HepG2 (cell line): ENCODE measurements at regions not wholly inside any gene's neighbourhood (a gene's known extent, or its start where the extent isn't known, plus 50 kb on each side); places are given as distances from the start of the nearest gene placed in this dataset.

Experiments
- BCL6 ChIP-seq: IDR thresholded peaks from 2 replicates; pipeline ENCODE4 v1.6.1; 2016; ENCODE audit warnings: missing genetic modification reagents, missing compliant biosample characterization
- HDAC1 ChIP-seq: sonication (generic); formaldehyde crosslinking; IDR thresholded peaks from 2 replicates; pipeline ENCODE4 v1.5.1; 2020; ENCODE audit warnings: mild to moderate bottlenecking, missing genetic modification reagents
- HNF4A ChIP-seq: sonication (generic); formaldehyde crosslinking; IDR thresholded peaks from 2 replicates; pipeline ENCODE4 v1.4.0; 2020; ENCODE audit warnings: missing genetic modification reagents
- HOXA9 ChIP-seq: sonication (generic); formaldehyde crosslinking; IDR thresholded peaks from 2 replicates; pipeline ENCODE4 v1.8.1; 2022; ENCODE audit warnings: missing genetic modification reagents, mild to moderate bottlenecking, moderate library complexity, borderline replicate concordance
- IRF1 ChIP-seq: sonication (generic); formaldehyde crosslinking; IDR thresholded peaks from 2 replicates; pipeline ENCODE4 v1.4.0; 2020; ENCODE audit warnings: low read depth, mild to moderate bottlenecking, missing genetic modification reagents
- KLF9 ChIP-seq: IDR thresholded peaks from 2 replicates; pipeline ENCODE4 v1.6.1; 2016; ENCODE audit warnings: low read depth
- MED1 ChIP-seq: sonication (generic); formaldehyde crosslinking; IDR thresholded peaks from 2 replicates; pipeline ENCODE4 v1.4.0; 2020; ENCODE audit warnings: missing genetic modification reagents
- NCOA5 ChIP-seq: sonication (generic); formaldehyde crosslinking; IDR thresholded peaks from 2 replicates; pipeline ENCODE4 v1.4.0; 2020; ENCODE audit warnings: missing genetic modification reagents
- NR2F6 ChIP-seq, 2 experiments: IDR thresholded peaks; 2 replicates each; pipeline ENCODE4 v1.6.1; 2016; ENCODE audit warnings: antibody characterized with exemption in 1 of 2, mild to moderate bottlenecking in 1 of 2
- PITX1 ChIP-seq: sonication (generic); formaldehyde crosslinking; IDR thresholded peaks from 2 replicates; pipeline ENCODE4 v1.5.1; 2020; ENCODE audit warnings: mild to moderate bottlenecking, missing genetic modification reagents
- POLR2AphosphoS5 ChIP-seq: IDR thresholded peaks from 2 replicates; pipeline ENCODE4 v1.6.1; 2012; ENCODE audit warnings: low read depth, low read length
- RXRB ChIP-seq: IDR thresholded peaks from 2 replicates; pipeline ENCODE4 v1.6.1; 2016; ENCODE audit warnings: borderline replicate concordance, missing genetic modification reagents, missing compliant biosample characterization
- SNAPC5 ChIP-seq: sonication (generic); formaldehyde crosslinking; IDR thresholded peaks from 2 replicates; pipeline ENCODE4 v1.8.1; 2023; ENCODE audit warnings: mild to moderate bottlenecking, missing genetic modification reagents, borderline replicate concordance
- SYNCRIP ChIP-seq: fragments of 200-400 bp; formaldehyde crosslinking; IDR thresholded peaks from 2 replicates; pipeline ENCODE4 v1.6.1; 2018; ENCODE audit warnings: mild to moderate bottlenecking, low read depth, low read length; ENCODE audit not compliant: insufficient read depth
- TCF12 ChIP-seq, 2 experiments: fragments of 450-650 bp in 1 of 2; sonication (generic) in 1 of 2; formaldehyde crosslinking in 1 of 2; IDR thresholded peaks; 2 replicates each; pipeline versions ENCODE4 v1.6.1 to v1.8.0; 2017 to 2022; ENCODE audit warnings: antibody characterized with exemption in 1 of 2, mild to moderate bottlenecking in 1 of 2, missing genetic modification reagents in 1 of 2, moderate library complexity in 1 of 2
- ZFYVE20 ChIP-seq: sonication (generic); formaldehyde crosslinking; IDR thresholded peaks from 2 replicates; pipeline ENCODE4 v1.8.0; 2023; ENCODE audit warnings: low read depth, mild to moderate bottlenecking, moderate library complexity, missing genetic modification reagents, borderline replicate concordance
- ZIK1 ChIP-seq: sonication (generic); formaldehyde crosslinking; IDR thresholded peaks from 2 replicates; pipeline ENCODE4 v1.5.0; 2020; ENCODE audit warnings: mild to moderate bottlenecking, low read depth, missing genetic modification reagents, borderline replicate concordance
- ZNF251 ChIP-seq: sonication (generic); formaldehyde crosslinking; IDR thresholded peaks from 2 replicates; pipeline ENCODE4 v1.9.0; 2021; ENCODE audit warnings: mild to moderate bottlenecking, missing genetic modification reagents
- ZNF644 ChIP-seq: IDR thresholded peaks from 2 replicates; pipeline ENCODE4 v1.6.1; 2016; ENCODE audit warnings: low read depth
- TF ChIP-seq, protein P1 (sequence below): sonication (generic); formaldehyde crosslinking; IDR thresholded peaks from 2 replicates; pipeline ENCODE4 v1.8.0; 2023; ENCODE audit warnings: mild to moderate bottlenecking, missing genetic modification reagents
- TF ChIP-seq, protein P2 (sequence below): sonication (generic); formaldehyde crosslinking; conservative IDR thresholded peaks from 2 replicates; pipeline ENCODE4 v1.4.0; 2020; ENCODE audit warnings: mild to moderate bottlenecking, missing genetic modification reagents, moderate library complexity
- TF ChIP-seq, protein P3 (sequence below): sonication (generic); formaldehyde crosslinking; IDR thresholded peaks from 2 replicates; pipeline ENCODE4 v1.4.0; 2020; ENCODE audit warnings: missing genetic modification reagents

DNA sequence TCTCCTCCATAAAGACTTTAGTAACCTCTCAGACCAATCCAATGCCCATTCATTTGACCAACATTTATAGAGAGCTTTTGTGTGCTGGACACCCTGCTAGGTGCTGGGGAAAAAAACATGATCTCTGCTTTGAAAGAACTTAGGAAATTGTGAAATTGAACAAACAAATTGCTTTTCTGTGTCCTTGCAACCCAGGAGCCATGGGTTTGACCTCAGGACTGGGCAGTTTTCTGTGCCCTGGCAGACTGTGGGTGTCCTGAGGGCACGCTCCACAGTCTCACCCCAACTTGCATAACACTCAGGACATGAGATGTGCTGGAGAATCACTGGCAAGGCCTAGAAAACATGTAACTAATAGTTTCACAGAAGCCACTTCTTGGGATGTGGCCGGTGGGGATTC, 429.1 kb upstream of the ZMIZ1 start (continued):
- TF ChIP-seq, protein P1, sequence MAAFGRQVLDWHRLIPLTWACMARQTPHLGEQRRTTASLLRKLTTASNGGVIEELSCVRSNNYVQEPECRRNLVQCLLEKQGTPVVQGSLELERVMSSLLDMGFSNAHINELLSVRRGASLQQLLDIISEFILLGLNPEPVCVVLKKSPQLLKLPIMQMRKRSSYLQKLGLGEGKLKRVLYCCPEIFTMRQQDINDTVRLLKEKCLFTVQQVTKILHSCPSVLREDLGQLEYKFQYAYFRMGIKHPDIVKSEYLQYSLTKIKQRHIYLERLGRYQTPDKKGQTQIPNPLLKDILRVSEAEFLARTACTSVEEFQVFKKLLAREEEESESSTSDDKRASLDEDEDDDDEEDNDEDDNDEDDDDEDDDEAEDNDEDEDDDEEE (CRISPR knock-in tag), result no peak
- no peak for TF ChIP-seq SYNCRIP
- no peak for TF ChIP-seq NCOA5 (CRISPR knock-in tag)
- 0 out of 2 replicates have a peak, but pooled peaks have one; percentile 21 for TF ChIP-seq BCL6
- no peak for TF ChIP-seq ZNF251 (CRISPR knock-in tag)
- TF ChIP-seq SNAPC5, result no peak
- TF ChIP-seq HDAC1 (CRISPR knock-in tag), result 0 out of 2 replicates have a peak, but pooled peaks have one; percentile 30
- no peak for TF ChIP-seq ZFYVE20 (CRISPR knock-in tag)
- TF ChIP-seq TCF12 (IDR thresholded peaks at IDR 0.05), result no peak
- TF ChIP-seq TCF12 (CRISPR knock-in tag; IDR thresholded peaks at IDR 0.05), result no peak
- TF ChIP-seq, protein P2, sequence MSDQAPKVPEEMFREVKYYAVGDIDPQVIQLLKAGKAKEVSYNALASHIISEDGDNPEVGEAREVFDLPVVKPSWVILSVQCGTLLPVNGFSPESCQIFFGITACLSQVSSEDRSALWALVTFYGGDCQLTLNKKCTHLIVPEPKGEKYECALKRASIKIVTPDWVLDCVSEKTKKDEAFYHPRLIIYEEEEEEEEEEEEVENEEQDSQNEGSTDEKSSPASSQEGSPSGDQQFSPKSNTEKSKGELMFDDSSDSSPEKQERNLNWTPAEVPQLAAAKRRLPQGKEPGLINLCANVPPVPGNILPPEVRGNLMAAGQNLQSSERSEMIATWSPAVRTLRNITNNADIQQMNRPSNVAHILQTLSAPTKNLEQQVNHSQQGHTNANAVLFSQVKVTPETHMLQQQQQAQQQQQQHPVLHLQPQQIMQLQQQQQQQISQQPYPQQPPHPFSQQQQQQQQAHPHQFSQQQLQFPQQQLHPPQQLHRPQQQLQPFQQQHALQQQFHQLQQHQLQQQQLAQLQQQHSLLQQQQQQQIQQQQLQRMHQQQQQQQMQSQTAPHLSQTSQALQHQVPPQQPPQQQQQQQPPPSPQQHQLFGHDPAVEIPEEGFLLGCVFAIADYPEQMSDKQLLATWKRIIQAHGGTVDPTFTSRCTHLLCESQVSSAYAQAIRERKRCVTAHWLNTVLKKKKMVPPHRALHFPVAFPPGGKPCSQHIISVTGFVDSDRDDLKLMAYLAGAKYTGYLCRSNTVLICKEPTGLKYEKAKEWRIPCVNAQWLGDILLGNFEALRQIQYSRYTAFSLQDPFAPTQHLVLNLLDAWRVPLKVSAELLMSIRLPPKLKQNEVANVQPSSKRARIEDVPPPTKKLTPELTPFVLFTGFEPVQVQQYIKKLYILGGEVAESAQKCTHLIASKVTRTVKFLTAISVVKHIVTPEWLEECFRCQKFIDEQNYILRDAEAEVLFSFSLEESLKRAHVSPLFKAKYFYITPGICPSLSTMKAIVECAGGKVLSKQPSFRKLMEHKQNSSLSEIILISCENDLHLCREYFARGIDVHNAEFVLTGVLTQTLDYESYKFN, result peak; percentile 57; the same call in 1 of the 2 replicates
- no peak for TF ChIP-seq HOXA9 (CRISPR knock-in tag)
- no peak for TF ChIP-seq IRF1 (CRISPR knock-in tag)
- TF ChIP-seq KLF9 (CRISPR knock-in tag), result no peak
- peak; percentile 41; the same call in 1 of the 2 replicates for TF ChIP-seq RXRB (CRISPR knock-in tag)
- TF ChIP-seq POLR2AphosphoS5, result no peak
- no peak for TF ChIP-seq NR2F6 (IDR thresholded peaks at IDR 0.05)
- TF ChIP-seq NR2F6 (CRISPR knock-in tag; IDR thresholded peaks at IDR 0.05), result peak; percentile 39; the same call in 1 of the 2 replicates
- TF ChIP-seq ZNF644 (CRISPR knock-in tag), result 0 out of 2 replicates have a peak, but pooled peaks have one; percentile 14
- TF ChIP-seq, protein P3, sequence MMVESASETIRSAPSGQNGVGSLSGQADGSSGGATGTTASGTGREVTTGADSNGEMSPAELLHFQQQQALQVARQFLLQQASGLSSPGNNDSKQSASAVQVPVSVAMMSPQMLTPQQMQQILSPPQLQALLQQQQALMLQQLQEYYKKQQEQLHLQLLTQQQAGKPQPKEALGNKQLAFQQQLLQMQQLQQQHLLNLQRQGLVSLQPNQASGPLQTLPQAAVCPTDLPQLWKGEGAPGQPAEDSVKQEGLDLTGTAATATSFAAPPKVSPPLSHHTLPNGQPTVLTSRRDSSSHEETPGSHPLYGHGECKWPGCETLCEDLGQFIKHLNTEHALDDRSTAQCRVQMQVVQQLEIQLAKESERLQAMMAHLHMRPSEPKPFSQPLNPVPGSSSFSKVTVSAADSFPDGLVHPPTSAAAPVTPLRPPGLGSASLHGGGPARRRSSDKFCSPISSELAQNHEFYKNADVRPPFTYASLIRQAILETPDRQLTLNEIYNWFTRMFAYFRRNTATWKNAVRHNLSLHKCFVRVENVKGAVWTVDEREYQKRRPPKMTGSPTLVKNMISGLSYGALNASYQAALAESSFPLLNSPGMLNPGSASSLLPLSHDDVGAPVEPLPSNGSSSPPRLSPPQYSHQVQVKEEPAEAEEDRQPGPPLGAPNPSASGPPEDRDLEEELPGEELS (CRISPR knock-in tag), result peak; percentile 21; the same call in 1 of the 2 replicates
- peak; percentile 62 for TF ChIP-seq HNF4A (CRISPR knock-in tag)
- TF ChIP-seq PITX1 (CRISPR knock-in tag), result no peak
- TF ChIP-seq MED1 (CRISPR knock-in tag), result peak; percentile 62; the same call in 1 of the 2 replicates
- no peak for TF ChIP-seq ZIK1 (CRISPR knock-in tag)
